ENCODE measurements at regions not wholly inside any gene's neighbourhood (a gene's known extent, or its start where the extent isn't known, plus 50 kb on each side); places are given as distances from the start of the nearest gene placed in this dataset.
"Not testable (repeated sequence)": the region's sequence is repeated elsewhere in the genome, so short reads cannot be mapped to it uniquely, and the experiment has no call there.

DNA sequence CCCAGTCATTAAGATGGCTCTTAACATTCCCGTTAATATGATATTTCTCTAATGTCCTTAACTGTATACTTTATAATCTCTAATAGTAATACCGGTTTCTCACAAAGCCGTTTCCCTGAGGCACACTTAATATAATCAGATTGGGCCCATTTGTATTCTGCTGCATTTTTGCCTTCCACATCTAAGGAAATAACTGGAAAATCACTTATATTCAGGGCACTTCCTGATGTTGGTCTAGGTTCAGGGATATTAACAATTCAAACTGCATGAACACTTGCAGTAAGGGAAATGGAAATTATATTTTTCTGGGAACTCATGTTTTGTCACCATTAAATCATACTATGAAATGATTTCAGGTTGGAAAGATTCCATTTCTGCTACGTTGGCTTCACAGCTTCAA is 119.8 kb downstream of the TPR start:
- DNase-seq (ENCODE audit: low read depth) = no peak

DNA sequence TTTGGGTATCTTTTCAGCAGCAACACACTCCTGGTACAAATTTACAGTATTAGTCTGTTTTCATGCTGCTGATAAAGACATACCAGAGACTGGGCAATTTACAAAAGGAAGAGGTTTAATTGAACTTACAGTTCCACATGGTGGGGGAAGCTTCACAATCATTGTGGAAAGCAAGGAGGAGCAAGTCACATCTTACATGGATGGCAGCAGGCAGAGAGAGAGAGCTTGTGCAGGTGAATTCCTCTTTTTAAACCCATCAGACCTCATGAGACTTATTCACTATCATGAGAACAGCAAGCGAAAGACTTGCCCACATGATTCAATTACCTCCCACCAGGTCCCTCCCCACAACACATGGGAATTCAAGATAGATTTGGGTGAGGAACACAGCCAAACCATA is 124.5 kb downstream of the TPR start:
- DNase-seq (ENCODE audit: low read depth) = no peak

DNA sequence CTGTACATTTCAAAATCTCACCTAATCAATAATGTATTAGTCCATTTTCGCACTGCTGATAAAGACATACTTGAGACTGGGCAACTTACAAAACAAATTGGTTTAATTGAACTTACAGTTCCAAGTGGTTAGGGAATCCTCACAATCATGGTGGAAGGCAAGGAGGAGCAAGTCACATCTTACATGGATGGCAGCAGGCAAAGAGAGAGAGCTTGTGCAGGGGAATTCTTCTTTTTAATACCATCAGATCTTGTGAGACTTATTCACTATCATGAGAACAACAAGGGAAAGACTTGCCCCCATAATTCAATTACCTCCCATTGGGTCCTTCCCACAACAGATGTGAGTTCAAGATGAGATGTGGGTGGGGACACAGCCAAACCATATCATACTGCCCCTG is 126.4 kb downstream of the TPR start:
- not testable (repeated sequence) for DNase-seq (ENCODE audit: low read depth)

DNA sequence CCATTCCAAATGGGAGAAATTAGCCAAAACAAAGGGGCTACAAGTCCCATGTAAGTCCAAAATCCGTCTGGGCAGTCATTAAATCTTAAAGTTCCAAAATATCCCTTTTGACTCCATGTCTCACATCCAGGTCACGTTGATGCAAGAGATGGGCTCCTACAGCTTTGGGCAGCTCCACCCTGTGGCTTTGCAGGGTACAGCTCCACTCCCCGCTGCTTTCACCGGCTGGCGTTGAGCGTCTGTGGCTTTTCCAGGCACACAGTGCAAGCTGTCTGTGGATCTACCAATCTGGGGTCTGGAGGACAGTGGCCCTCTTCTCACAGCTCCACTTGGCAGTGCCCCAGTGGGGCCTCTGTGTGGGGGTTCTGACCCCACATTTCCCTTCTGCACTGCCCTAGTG is 130.2 kb downstream of the TPR start:
- peak; percentile 9 for DNase-seq (ENCODE audit: low read depth)

All from myocyte (in vitro differentiated cells).